Epidermal melanocyte (primary cell): ENCODE measurements at regions not wholly inside any gene's neighbourhood (a gene's known extent, or its start where the extent isn't known, plus 50 kb on each side); places are given as distances from the start of the nearest gene placed in this dataset.
"Not testable (repeated sequence)": the region's sequence is repeated elsewhere in the genome, so short reads cannot be mapped to it uniquely, and the experiment has no call there.

Experiments used
- DNase-seq: peaks from one replicate; pipeline ENCODE4 v3.0.0; 2011; ENCODE audit warnings: low spot score; ENCODE audit not compliant: insufficient read length

DNA sequence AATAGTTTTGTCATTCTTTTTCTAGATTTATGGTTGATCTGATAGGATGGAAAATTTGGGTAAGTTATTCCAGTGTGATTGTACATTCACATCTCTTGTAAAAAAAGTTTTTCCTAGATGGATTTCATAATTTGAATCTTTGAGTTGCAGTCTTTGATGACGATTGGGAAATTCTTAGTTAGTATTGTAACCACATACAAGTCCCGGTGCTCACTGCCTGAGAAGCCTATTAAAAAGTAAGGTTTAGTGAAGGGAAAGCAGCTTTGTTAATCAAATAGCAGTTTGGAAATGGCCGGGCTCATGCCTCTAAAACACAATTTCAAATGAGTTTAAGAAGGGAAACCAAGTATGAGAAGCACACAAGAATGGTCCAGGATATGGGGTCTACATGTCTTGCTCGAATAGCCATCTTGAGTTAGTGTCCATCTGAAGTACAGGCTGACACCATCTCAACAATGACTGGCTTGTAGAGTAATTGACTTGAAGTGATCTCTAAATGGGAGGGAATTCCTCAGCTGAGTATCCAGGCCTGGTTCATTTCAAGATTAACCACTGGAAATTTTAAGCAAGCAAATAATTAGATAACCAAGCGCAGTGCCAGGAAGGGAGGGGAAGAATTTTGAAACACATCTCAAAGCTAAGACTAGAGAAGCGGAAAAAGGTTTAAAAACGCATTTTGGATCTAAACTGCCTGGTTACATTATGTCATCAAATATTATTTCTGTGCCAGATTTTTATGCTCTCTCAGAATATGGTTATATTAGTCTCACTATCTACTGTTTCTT is 1145.6 kb upstream of the MIR17HG start:
- DNase-seq: no peak

DNA sequence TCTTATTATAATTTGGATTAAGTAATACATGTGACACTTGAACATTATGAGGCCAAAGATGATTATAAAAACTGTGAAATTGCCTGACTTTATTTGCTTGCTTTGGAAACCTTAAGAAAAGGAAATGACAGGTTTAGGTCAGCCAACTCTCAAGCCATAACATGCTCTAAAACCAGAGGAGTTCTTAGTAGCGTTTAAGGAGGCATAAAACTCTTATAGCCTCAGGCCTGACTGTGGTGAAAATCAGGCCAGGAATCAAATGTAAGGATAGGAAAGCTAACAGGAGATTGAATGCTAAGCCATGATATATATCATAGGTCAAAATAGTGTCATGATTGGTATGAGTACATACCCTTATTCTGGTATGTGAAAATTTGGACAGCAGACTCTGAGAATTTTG is 1142.4 kb upstream of the MIR17HG start:
- DNase-seq: no peak

DNA sequence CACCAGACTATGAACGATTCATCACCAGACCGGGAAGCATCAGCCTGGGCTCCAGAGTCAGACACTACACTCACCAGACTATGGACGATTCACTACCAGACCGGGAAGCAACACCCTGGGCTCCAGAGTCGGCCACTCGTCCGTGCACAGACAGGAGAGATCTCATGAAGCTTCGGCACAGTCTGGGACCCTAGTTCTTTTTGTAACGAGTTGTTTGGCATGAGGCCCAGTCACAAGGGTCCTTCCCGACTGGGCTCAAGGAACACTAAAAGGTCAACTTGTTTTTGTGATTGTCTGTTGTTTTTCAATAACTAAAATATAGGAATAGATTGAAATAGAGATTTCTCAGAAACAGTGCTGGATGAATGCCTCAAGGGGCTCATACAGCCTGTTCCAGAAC is 1141.6 kb upstream of the MIR17HG start:
- DNase-seq: no peak

DNA sequence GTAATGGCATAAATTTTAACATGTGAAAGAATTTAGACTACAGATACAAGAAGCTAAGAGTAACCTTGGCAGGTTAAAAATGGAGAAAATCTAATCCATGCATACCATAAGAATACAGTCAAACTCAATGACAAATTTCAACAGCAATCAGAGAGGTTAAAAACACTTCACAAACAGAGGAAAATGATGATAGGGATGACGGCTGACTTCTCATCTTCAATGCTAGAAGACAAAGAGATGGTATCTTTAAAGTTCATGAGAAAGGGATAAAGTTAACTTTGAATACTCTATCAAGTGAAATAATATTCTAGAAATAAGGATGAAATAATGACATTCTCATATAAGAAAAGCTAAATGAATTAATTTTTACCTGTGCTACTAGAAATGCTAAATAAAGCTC is 1130.2 kb upstream of the MIR17HG start:
- DNase-seq: no peak

DNA sequence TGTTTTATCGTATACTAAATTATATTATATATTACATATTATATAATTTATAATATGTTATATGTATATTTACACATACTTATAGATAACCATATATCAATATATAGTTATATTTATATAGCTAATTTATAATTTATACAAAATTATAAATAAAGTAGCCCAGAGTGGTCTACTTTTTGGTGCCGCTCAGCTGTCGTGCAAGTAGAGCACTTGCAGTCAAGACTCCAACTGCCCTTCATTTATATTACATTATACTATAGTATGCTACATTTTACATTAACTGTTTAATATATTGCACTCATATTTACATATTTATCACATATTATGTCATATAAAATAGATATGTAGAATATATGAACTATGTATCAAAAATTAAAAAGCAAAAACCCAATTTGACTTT is 1124.7 kb upstream of the MIR17HG start:
- DNase-seq: no peak

DNA sequence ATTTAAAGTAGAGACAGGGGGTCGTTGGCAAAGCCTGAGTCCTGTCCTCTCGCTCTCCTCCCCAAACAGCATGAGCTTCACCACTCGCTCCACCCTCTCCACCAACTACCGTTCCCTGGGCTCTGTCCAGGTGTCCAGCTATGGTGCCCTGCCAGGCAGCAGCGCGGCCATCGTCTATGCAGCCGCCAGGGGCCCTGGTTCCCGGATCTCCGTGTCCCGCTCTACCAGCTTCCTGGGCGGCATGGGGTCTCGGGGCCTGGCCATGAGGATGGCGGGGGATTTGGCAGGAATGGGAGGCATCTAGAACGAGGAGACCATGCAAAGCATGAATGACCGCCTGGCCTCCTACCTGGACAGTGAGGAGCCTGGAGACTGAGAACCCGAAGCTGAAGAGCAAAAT is 1117.2 kb upstream of the MIR17HG start:
- DNase-seq: no peak

DNA sequence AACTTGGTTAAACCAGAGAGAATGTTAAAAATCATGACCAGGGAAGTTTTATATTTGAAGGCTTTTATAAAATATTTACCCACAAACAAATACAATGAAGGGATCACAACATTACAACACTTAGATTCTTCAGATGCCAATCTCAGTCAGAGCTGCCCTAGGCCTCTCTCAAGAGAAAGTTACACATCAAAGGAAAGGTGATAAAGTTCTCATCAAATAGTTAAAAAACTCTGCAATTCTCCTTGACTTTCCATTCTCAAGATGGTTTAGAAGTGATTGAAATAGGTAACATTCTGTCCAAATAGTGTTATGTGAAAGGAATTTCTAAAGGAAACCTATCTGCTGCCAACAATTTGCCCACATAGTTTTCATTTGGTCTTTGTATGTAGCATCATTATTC is 1115.2 kb upstream of the MIR17HG start:
- no peak for DNase-seq

DNA sequence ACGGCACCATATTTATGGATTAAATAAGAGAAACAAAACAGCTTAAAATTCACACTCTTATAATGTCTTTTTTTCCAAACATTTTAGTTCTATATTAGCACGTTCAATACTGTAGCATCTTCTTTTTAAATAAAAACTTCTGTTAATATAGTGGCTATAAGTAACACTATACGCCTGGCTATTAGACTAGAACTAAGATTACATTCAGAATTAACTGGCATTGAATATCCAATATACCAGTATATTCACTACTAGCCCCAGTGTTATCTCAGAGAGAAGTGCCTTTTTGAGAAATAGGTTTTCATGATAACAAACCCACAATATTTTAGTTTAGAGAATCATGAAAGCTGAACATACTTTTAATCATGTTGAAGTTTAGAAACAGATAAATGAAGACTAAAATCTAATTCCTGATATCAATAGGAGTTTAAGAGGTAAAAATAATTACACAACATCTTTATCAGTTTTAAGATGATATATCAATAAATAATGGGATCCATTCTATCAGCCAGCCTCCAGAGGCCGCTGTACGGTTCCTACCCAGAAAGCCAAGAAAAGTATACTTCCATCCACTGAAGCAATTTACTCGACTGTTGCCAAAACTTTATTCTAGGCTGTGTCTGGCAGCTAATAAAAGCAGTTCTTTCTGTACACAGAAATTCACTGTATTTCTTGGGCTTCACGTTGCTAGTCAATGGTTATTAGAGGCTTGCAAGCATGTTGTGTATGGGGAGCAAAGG is 1113.4 kb upstream of the MIR17HG start:
- no peak for DNase-seq

DNA sequence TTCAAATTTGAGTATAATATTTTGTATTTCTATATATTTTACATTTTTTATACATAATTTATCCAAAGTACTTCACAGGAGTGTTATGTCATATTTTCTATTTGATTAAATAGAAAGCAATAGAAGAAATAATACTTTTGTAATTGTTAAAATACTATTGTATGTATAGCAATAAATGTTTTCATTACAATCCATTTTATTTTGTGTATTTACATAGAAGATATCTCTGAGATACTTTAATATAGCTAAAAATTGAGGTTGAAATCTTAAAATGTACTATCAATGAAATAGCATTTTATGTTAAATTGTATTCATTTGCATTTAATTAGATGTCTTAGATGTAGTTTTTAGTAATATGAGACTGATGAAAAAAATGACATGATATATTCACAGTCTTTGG is 1109.6 kb upstream of the MIR17HG start:
- no peak for DNase-seq

DNA sequence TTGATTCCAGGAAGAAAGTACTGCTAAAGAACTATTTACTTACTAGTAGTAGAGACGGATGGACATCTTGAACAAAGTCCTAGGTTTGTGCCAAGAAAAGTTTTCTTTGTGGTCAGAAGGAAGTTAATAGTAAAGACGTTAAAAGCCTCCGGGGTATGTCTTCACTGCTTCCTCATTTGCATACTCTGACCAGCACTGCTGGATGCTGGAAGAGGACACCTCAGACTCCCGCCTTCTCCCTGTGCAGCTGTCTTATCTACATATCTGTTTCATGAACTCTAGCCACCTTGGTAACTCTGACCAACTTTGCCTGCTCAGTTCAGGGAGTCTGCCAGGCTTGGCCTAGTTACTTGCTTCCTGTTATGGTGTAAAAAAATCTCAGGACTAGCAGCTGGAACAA is 1109.1 kb upstream of the MIR17HG start:
- no peak for DNase-seq

DNA sequence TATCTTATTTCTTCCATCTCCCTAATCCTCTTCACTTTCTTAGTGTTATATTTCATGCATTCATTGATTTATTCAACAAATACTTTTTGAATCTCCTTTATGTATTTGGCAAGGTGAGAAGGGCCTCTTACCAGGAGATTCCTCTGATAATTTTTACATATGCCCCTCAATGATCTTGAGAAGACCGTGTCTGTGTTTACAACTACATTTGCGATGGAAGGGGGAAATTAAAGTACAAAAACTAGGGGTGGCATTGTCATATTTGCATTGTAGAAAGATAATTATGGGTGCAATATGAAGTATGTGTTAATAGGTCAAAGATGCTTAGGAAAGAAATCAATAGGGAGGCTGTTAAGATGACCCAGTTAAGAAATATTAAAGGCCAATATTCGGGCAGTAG is 1108.4 kb upstream of the MIR17HG start:
- DNase-seq: no peak

DNA sequence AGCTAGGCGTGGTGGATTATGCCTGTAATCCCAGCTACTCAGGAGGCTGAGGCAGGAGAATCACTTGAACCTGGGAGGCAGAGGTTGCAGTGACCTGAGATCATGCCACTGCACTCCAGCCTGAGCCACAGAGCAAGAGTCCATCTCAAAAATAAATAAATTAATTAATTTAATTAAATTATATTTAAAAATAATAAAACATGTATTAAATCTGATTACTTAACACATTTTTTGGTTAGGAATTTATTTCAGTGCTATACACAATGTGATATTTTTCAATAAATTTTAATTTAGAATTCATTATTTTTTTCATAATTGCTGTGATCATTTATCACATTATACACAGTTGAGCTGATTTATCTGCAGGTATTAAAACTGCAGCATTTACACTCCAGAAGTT is 1101.5 kb upstream of the MIR17HG start:
- no peak for DNase-seq

DNA sequence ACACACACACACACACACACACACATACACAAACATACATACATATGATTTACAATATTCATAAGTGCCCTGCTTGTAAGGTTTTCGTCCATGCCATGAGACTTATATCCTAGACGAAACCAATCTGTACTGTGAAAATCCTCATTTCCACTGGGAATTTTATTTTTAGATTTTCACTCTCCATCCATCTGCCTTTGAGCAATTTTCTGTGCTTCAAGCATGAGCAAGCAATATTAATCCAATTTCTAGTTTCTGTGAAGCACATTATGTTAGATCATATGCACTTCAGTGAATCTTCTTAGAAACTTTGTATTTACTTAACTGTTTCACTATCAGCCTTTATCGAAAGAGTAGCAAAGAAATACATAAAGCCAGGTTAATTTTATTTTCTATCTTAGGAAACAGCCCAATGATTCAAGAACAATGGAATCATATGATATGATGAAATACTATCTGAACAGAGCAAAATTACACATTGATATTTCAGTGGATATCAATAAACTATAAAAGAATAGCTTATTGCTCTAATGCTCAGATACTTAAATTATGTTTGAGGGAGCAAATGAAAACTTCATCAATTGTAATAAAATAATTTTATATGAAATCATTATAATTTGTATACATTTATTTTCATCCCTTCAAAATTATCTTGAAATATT is 1100.7 kb upstream of the MIR17HG start:
- DNase-seq: no peak

DNA sequence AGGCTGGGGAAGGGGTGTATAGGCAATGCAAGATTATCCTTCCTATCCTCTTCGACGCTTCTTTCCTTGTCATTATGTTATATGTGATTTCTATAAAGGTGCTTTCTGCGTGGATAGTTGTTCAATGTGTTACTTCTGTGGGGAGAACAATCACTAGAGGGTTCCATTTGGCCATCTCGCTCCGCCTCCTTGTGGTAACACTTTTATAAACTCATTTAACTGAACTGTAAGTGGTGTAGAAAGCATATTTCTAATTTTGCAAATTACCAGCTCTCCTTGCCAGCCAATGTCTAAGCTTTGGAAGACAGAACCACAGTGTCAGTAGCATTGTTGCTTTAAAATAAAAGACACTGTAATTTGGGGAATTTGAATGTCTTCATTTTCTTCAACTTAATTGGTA is 1093.7 kb upstream of the MIR17HG start:
- no peak for DNase-seq

DNA sequence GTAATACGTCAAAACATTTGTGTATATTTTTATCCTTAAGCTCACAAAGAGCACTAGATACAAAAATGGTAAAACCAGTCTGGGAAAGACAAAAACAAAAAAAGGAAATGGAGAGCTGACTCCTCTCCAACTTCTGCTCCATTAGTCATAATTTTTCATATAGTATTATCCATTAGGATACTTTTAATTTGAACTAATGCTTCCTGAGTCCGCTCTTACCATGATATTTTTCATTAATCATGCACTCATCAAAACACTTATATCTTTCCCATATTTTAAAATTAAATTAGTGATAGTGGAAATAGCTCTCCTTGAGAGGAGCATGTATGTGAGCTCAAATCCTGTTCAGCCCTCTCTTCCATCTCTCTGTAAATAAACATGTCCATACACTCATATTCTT is 1093.0 kb upstream of the MIR17HG start:
- DNase-seq: no peak

DNA sequence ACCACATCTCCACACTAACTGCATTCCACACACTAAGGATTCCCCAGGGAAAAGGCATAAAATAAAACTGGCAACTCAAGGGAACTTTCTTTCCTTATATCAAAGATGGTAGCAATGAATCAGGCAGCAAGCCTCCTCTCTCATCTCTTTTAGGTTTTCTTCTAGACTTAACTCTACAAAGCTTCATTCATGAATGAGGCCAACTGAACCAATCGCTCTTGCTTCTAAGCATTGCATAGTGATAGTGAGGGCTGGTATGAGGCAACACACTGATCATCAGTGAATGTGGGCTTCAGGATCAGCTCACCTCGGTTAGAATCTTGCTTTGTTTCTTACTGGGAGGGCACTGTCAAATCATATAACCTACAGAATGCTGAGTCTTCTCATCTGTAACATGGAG is 1090.7 kb upstream of the MIR17HG start:
- no peak for DNase-seq

DNA sequence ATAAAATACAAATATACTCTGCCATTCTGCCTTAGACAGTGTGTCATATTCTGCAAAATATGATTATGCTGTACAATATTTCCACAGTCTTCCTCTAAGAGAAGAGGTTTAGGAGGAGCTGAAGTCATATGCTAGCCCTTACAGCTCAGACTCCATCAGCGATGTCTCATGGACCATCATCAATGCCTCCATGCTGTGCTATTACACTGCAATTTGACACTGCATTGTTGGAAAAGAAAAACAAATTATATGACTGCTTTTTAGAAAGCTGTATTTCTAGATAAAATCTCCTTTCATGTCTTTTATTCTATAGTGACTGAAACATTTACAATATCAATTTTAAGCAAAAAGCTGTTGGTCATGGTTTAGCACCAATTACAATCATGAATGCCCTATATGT is 1089.4 kb upstream of the MIR17HG start:
- no peak for DNase-seq

DNA sequence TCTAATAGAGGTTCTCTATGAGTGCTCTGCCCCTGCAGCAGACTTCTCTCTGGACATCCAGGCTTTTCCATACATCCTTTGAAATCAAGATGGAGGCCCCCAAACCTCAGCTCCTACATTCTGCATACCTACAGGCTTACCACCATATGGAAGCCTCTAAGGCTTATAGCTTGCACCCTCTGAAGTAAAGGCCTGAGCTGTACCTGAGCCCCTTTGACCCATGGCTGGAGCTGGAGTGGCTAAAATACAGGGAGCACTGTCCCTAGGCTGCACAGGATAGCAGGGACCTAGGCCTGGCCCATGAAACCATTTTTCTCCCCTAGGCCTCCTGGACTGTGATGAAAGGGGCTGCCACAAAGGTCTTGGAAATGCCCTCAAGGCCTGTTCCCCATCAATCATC is 1086.1 kb upstream of the MIR17HG start:
- no peak for DNase-seq

DNA sequence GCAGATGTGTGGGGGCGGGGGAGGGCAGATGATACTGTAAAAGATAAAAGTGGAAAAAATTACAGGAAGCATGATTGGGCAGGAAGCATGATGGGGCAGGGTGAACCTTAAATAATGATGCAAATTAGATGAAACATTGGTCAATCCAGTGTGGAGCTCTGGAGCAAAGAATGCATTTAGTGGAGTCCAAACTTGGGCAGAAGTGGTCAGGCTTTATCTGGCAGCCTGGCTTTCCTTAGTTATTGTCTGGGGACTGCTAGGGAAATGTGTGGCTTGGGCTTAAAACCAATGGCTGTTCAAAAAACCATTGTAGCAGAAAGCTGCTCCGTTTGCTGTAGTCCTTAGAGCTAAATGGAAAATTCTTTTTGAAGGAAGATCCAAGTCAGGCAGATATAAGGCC is 1077.3 kb upstream of the MIR17HG start:
- DNase-seq: no peak

DNA sequence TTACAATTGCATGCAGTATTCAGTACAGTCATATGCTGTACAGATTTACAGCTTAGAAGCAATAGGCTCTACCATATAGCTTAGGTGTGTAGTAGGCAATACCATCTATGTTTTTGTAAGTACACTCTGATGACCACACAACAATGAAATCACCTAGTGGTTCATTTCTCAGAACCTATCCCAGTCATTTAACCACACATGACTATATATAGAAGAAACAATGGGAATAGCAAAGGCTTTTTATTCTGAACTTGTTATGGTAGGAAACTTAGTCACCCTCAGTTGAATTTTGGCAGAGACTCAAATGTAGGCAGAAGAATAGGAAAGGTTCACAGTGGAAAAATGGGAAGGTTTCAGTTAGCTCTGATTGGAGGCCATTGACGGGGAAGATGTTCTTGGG is 1075.1 kb upstream of the MIR17HG start:
- no peak for DNase-seq

DNA sequence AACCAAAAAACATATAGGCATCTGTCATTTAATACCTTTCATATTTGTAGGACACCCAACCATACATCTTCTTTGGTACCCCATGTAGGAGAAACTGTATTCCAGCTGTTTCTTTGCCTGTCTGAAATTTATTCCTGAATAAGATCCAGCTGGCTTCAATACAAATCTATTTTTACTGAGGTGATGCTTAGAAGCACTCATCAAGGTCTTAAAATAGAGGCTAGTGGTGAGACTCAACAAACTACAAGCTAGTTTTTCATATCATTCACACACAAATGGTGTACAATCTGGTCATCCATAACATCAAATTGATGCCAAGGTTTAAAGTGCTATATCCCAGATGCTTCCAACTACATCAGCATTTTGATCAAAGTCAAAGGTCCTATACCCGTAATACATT is 1071.3 kb upstream of the MIR17HG start:
- DNase-seq: no peak

DNA sequence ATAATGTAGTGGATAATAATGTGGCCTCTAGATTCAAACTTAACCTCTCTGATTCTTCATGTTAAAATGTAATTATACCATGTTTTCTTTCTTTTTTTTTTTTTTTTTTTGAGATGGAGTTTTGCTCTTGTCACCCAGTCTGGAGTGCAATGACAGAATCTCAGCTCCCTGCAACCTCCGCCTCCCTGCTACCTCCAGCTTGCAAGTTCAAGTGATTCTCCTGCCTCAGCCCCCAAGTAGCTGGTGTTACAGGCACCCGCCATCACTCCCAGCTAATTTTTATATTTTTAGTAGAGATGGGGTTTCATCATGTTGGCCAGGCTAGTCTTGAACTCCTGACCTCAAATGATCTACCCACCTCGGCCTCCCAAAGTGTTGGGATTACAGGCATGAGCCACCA is 1069.3 kb upstream of the MIR17HG start:
- not testable (repeated sequence) for DNase-seq

DNA sequence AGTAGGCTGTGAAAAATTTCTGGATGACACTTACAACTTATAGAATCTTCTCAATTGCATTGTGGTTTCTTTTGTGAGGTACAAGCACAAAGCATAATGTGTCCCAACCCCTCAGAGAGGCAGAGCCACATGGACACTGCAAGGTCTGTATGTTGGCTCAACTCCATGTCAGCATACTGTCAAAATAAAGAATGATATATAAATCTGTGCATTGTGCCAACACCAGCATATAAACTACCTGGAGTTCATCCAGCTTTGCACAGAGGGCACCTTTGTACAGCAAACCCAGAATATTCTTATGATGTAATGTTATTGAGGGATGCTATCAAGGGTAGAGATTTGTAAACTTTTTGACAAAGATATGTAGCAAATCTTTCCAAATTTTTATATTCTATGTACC is 1065.8 kb upstream of the MIR17HG start:
- DNase-seq: no peak
